ENCODE measurements at regions not wholly inside any gene's neighbourhood (a gene's known extent, or its start where the extent isn't known, plus 50 kb on each side); places are given as distances from the start of the nearest gene placed in this dataset.

DNA sequence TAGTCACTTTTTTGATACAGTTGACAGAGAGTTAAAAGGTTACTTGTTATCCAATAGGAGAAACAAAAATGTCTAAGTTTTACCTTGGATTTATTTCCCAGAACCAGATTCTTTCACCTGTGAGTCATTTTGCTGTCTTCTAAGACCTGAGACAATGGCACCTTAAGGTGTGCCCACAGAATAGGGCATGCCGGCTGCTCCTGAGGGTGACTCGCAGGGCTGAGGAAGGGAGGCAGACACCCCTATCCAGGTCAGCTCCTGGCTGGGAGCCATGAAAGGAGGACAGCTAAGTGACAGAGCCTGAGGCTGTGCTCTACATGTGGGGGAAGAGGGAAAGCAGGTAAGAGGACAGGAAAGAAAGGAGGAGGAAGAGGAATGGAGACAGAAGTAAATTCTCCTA is 67.8 kb downstream of the RASSF10 start:
- TF ChIP-seq, protein P1, sequence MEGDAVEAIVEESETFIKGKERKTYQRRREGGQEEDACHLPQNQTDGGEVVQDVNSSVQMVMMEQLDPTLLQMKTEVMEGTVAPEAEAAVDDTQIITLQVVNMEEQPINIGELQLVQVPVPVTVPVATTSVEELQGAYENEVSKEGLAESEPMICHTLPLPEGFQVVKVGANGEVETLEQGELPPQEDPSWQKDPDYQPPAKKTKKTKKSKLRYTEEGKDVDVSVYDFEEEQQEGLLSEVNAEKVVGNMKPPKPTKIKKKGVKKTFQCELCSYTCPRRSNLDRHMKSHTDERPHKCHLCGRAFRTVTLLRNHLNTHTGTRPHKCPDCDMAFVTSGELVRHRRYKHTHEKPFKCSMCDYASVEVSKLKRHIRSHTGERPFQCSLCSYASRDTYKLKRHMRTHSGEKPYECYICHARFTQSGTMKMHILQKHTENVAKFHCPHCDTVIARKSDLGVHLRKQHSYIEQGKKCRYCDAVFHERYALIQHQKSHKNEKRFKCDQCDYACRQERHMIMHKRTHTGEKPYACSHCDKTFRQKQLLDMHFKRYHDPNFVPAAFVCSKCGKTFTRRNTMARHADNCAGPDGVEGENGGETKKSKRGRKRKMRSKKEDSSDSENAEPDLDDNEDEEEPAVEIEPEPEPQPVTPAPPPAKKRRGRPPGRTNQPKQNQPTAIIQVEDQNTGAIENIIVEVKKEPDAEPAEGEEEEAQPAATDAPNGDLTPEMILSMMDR (conservative IDR thresholded peaks at IDR 0.05; ENCODE audit: low read depth, low read length) = no peak
- DNase-seq (ENCODE audit: low read depth) = no peak
- H3K4me3 ChIP-seq (ENCODE audit: low read depth, low read length) = no peak overlapping the region

DNA sequence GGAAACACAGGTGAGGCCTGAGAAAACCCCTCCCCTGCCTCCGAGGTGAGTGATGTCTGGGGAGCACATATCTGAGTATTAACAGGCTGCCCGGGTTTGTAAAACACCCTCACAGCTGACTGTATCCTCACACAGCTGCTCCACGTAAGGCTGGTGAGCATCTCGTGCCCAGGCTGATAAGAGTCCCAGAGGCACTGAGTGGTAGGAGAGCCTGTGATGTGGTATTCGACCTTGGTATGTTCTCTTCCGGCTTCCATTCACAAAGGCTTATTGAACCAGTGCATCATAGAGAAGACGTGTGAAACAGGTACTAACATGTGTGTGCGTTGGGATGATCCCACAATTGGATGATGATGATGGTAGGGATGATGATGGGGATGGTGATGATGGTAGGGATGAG is 71.7 kb downstream of the RASSF10 start:
- TF ChIP-seq, protein P1 (conservative IDR thresholded peaks at IDR 0.05; ENCODE audit: low read depth, low read length) = no peak
- H3K4me3 ChIP-seq (ENCODE audit: low read depth, low read length) = no peak overlapping the region
- no peak for DNase-seq (ENCODE audit: low read depth)

DNA sequence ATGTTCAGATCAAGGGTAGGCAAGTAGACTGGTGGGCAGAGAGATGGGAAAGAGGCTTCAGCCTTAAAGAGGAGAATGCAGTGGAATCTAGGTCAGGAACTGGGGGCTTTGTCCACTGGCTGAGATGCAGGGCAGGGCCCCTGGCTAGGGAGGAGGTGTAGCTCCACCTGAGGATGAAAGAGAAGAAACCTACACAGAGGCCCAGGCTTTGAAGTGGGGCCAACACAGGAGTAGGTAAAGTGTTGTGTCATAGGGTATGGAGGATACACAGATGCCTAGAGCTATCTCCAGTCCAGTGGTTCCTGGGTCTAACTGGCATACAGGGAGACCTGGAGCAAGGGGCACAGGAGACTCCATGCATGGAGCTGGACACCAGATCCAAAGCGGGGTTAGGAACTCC is 73.5 kb downstream of the RASSF10 start:
- TF ChIP-seq, protein P1 (conservative IDR thresholded peaks at IDR 0.05; ENCODE audit: low read depth, low read length) = no peak
- no peak overlapping the region for H3K4me3 ChIP-seq (ENCODE audit: low read depth, low read length)
- DNase-seq (ENCODE audit: low read depth) = no peak

DNA sequence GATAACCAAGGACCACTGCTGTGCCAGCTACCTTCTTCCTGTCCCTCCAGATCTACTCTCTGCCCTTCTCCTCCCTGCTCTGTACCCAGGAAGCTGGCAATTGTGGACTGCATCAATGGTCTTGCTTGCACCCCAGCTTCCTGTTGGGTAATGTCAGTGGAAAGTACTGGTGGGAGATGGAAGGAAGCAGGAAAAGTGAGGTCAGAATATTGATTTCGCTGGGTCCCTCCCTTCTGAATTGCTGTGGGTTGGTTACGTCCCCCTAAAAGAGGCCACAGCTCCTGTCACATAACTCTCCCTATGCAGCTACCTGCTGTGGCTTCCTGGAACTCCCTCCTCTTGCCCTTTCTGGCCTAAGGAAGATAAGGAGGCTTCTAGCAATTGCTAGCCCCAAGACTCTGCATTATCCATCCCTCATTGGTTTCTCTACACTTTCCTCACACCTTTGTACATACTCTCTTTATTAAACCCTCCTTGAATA is 81.2 kb downstream of the RASSF10 start:
- TF ChIP-seq, protein P1 (conservative IDR thresholded peaks at IDR 0.05; ENCODE audit: low read depth, low read length) = no peak
- DNase-seq (ENCODE audit: low read depth) = no peak
- H3K4me3 ChIP-seq (ENCODE audit: low read depth, low read length) = no peak overlapping the region

DNA sequence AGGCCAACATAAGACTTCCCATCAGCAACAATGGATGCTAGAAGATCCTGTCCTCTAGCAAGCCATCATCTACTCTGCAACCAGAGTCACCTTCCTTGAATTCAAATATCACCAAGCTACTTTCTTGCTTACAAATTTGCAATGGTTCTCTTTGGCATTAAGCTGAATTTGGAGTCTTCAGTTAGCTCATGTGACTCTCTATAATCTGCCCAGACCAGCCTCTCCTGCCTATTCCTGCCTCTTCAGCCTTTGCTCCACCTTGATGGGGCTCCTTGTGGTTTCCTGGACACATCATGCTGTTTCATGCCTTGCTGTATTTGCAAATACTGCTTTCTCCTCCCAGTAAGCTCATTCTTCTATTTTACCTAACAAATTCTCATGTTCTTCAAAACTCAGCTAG is 82.3 kb downstream of the RASSF10 start:
- TF ChIP-seq, protein P1 (conservative IDR thresholded peaks at IDR 0.05; ENCODE audit: low read depth, low read length) = no peak
- H3K4me3 ChIP-seq (ENCODE audit: low read depth, low read length) = no peak overlapping the region
- no peak for DNase-seq (ENCODE audit: low read depth)

DNA sequence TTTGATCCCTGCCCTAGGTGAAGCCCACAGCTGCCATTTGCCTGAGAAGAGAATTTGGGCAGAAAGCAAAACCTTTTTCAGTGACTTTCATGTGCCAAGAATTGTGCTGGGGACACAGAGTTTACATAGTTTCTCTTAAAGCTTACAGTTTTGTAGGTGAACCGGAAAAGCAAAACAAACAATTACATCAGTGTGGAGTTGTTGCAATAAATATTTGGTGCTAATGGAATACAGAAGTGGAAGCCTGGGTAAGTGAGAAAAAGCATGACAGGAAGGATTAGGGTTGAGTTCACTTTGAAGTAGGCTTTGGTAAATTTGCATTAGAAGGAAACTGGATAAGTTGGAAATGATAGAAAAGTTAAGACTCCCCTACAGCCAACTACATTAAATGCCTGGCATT is 82.7 kb downstream of the RASSF10 start:
- no peak overlapping the region for H3K4me3 ChIP-seq (ENCODE audit: low read depth, low read length)
- no peak for DNase-seq (ENCODE audit: low read depth)
- TF ChIP-seq, protein P1 (conservative IDR thresholded peaks at IDR 0.05; ENCODE audit: low read depth, low read length) = no peak

DNA sequence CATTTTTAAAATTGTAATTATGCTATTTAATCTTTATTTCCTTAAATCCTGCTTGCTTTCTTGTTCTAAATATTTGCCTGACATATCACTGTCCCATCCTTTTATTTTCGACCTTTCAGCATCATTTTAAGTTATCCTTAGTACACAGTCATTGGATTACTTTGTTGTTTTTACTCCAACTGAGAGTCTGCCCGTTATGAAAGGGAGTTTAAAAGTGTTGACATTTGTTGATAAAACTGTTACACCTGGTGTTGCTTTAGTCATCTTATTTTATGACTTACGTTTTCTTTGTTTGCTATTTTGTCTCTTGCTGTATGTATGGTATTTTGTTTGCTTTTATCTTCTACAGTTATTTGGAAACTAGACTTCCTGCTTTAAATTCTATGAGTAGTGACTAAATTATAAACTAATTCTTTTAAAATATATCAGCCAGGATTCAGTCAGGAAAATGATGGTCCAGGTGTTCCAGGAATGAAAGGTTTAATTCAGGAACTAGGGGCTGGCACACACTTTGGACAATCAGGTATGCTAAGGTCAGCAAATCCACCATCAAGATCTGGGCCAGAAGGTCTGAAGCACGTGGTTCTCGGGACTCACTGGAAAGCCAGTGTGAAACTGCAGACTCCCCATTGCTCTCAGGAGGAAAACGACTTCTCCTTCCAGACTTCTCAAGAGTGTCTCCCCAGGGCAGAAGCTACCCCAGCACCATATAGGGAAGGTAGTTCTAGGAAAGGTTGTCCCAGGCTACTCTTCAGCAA is 86.0 kb downstream of the RASSF10 start:
- no peak overlapping the region for H3K4me3 ChIP-seq (ENCODE audit: low read depth, low read length)
- TF ChIP-seq, protein P1 (conservative IDR thresholded peaks at IDR 0.05; ENCODE audit: low read depth, low read length) = no peak
- no peak for DNase-seq (ENCODE audit: low read depth)

Measured in epithelial cell of proximal tubule (primary cell).